ENCODE measurements at regions not wholly inside any gene's neighbourhood (a gene's known extent, or its start where the extent isn't known, plus 50 kb on each side); places are given as distances from the start of the nearest gene placed in this dataset.

GRCh38 chr20:11245431-11245830, 571.6 kb upstream of the JAG1 start:
- TF ChIP-seq, protein P1, sequence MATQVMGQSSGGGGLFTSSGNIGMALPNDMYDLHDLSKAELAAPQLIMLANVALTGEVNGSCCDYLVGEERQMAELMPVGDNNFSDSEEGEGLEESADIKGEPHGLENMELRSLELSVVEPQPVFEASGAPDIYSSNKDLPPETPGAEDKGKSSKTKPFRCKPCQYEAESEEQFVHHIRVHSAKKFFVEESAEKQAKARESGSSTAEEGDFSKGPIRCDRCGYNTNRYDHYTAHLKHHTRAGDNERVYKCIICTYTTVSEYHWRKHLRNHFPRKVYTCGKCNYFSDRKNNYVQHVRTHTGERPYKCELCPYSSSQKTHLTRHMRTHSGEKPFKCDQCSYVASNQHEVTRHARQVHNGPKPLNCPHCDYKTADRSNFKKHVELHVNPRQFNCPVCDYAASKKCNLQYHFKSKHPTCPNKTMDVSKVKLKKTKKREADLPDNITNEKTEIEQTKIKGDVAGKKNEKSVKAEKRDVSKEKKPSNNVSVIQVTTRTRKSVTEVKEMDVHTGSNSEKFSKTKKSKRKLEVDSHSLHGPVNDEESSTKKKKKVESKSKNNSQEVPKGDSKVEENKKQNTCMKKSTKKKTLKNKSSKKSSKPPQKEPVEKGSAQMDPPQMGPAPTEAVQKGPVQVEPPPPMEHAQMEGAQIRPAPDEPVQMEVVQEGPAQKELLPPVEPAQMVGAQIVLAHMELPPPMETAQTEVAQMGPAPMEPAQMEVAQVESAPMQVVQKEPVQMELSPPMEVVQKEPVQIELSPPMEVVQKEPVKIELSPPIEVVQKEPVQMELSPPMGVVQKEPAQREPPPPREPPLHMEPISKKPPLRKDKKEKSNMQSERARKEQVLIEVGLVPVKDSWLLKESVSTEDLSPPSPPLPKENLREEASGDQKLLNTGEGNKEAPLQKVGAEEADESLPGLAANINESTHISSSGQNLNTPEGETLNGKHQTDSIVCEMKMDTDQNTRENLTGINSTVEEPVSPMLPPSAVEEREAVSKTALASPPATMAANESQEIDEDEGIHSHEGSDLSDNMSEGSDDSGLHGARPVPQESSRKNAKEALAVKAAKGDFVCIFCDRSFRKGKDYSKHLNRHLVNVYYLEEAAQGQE (IDR thresholded peaks at IDR 0.05; ENCODE audit: insufficient read depth in 1 of 2, low read depth in 2 of 2, low read length in 2 of 2), result no peak
- no peak for TF ChIP-seq POLR2AphosphoS5 (IDR thresholded peaks at IDR 0.05; ENCODE audit: low read depth, low read length)
